Upper lobe of right lung (tissue), 1 donor: ENCODE measurements at regions not wholly inside any gene's neighbourhood (a gene's known extent, or its start where the extent isn't known, plus 50 kb on each side); places are given as distances from the start of the nearest gene placed in this dataset.

Source experiments
- ATAC-seq: fragments of 200-7000 bp; cut with Tn5 transposase; one replicate; pipeline ENCODE4 v1.9.1; 2020; ENCODE audit warnings: mild to moderate bottlenecking, moderate library complexity
- DNase-seq: peaks from one replicate; pipeline ENCODE4 v3.0.0-alpha.2; 2020
- H3K27ac ChIP-seq: fragments of 200-600 bp; one replicate; pipeline ENCODE4 v1.8.0; 2022
- H3K27me3 ChIP-seq: fragments of 200-600 bp; one replicate; pipeline ENCODE4 v1.8.0; 2022; ENCODE audit warnings: mild to moderate bottlenecking
- H3K36me3 ChIP-seq: fragments of 200-600 bp; one replicate; pipeline ENCODE4 v1.8.0; 2022
- H3K4me1 ChIP-seq: fragments of 200-600 bp; one replicate; pipeline ENCODE4 v1.8.0; 2022
- H3K4me3 ChIP-seq: fragments of 200-600 bp; one replicate; pipeline ENCODE4 v1.8.0; 2022; ENCODE audit warnings: mild to moderate bottlenecking
- H3K9me3 ChIP-seq: fragments of 200-600 bp; one replicate; pipeline ENCODE4 v1.8.0; 2022
- CTCF ChIP-seq: fragments of 200-600 bp; IDR thresholded peaks from one replicate; pipeline ENCODE4 v1.8.0; 2022; ENCODE audit warnings: antibody characterized with exemption
- intact Hi-C: fragments of 100-400 bp; cut with DNase I; formaldehyde crosslinking; loops from one replicate; pipeline ENCODE4 v1.11.0; 2022
- donor health status: DM: no; HTN: yes; CAD: no; lungs with severe emphysema.

GRCh38 chr18:40653682-40654081, 1301.4 kb upstream of the PIK3C3 start:
- Histone ChIP-seq H3K36me3 (no peaks in the 10 kb centered on the region), H3K9me3 (no peaks in the 10 kb centered on the region), H3K27me3 (no peaks in the 10 kb centered on the region), H3K27ac (no peak overlapping the region), H3K4me3 (no peak overlapping the region), H3K4me1 (no peaks in the 10 kb centered on the region)
- no peak for TF ChIP-seq CTCF
- no peak for ATAC-seq
- no peak for DNase-seq
- intact Hi-C loops = no loop called here

GRCh38 chr18:40652321-40652720, 1302.7 kb upstream of the PIK3C3 start:
- H3K4me3 ChIP-seq = no peak overlapping the region
- H3K36me3 ChIP-seq = no peaks in the 10 kb centered on the region
- H3K9me3 ChIP-seq = no peaks in the 10 kb centered on the region
- H3K27ac ChIP-seq = no peak overlapping the region
- DNase-seq = no peak
- no peaks in the 10 kb centered on the region for H3K4me1 ChIP-seq
- no peaks in the 10 kb centered on the region for H3K27me3 ChIP-seq
- TF ChIP-seq CTCF = no peak
- intact Hi-C loops = no loop called here
- no peak for ATAC-seq

GRCh38 chr18:40651163-40651562, 1303.9 kb upstream of the PIK3C3 start:
- intact Hi-C loops = no loop called here
- Histone ChIP-seq H3K27ac (no peak overlapping the region), H3K36me3 (no peaks in the 10 kb centered on the region), H3K4me1 (no peaks in the 10 kb centered on the region), H3K9me3 (no peaks in the 10 kb centered on the region), H3K27me3 (no peaks in the 10 kb centered on the region), H3K4me3 (no peak overlapping the region)
- ATAC-seq (no peak), DNase-seq (no peak)
- no peak for TF ChIP-seq CTCF

GRCh38 chr18:40642692-40643229, 1312.3 kb upstream of the PIK3C3 start:
- no peak for DNase-seq
- Histone ChIP-seq H3K4me1 (no peaks in the 10 kb centered on the region), H3K4me3 (no peak overlapping the region), H3K9me3 (no peaks in the 10 kb centered on the region), H3K27me3 (no peaks in the 10 kb centered on the region), H3K36me3 (no peaks in the 10 kb centered on the region), H3K27ac (no peak overlapping the region)
- no peak for ATAC-seq
- intact Hi-C loops = no loop called here
- TF ChIP-seq CTCF = no peak

- DNase-seq = no peak
- intact Hi-C loops = no loop called here
- Histone ChIP-seq H3K4me3 (no peak overlapping the region), H3K36me3 (no peaks in the 10 kb centered on the region), H3K9me3 (no peaks in the 10 kb centered on the region), H3K27me3 (no peaks in the 10 kb centered on the region), H3K4me1 (no peaks in the 10 kb centered on the region), H3K27ac (no peak overlapping the region)
- no peak for ATAC-seq
- no peak for TF ChIP-seq CTCF
Observed at GRCh38 chr18:40631319-40631718, 1323.7 kb upstream of the PIK3C3 start.

GRCh38 chr18:40630496-40630895, 1324.5 kb upstream of the PIK3C3 start:
- Histone ChIP-seq H3K27me3 (no peaks in the 10 kb centered on the region), H3K27ac (no peak overlapping the region), H3K9me3 (no peaks in the 10 kb centered on the region), H3K4me3 (no peak overlapping the region), H3K36me3 (no peaks in the 10 kb centered on the region), H3K4me1 (no peaks in the 10 kb centered on the region)
- intact Hi-C loops = no loop called here
- DNase-seq (no peak), ATAC-seq (no peak)
- no peak for TF ChIP-seq CTCF
